ENCODE measurements at regions not wholly inside any gene's neighbourhood (a gene's known extent, or its start where the extent isn't known, plus 50 kb on each side); places are given as distances from the start of the nearest gene placed in this dataset.

GRCh38 chr10:55001422-55001821 is 200.4 kb upstream of the PCDH15 start:
- whole genome bisulfite sequencing (ENCODE audit: insufficient coverage, insufficient read length): no CpG with 5 or more reads among the region's 1 CpG
- no peak for DNase-seq (ENCODE audit: low read depth, low spot score)
- H3K4me1 ChIP-seq (ENCODE audit: control insufficient read depth, insufficient read depth, low read length): no peaks in the 10 kb centered on the region
- no peak overlapping the region for H3K4me3 ChIP-seq (ENCODE audit: low read length)
- no peak overlapping the region for H3K27ac ChIP-seq (ENCODE audit: low read length)
- H3K27me3 ChIP-seq (ENCODE audit: control insufficient read depth, insufficient read depth, low read length): no peaks in the 10 kb centered on the region; the same call in 1 of the 2 replicates
- no peaks in the 10 kb centered on the region; the same call in 1 of the 2 replicates for H3K36me3 ChIP-seq (ENCODE audit: control insufficient read depth, insufficient read depth, low read length)
- H3K9me3 ChIP-seq (ENCODE audit: control insufficient read depth, insufficient read depth, low read length): no peaks in the 10 kb centered on the region

GRCh38 chr10:54993148-54993547 is 192.1 kb upstream of the PCDH15 start:
- no peak overlapping the region for H3K27ac ChIP-seq (ENCODE audit: low read length)
- H3K9me3 ChIP-seq (ENCODE audit: control insufficient read depth, insufficient read depth, low read length): no peaks in the 10 kb centered on the region; the same call in 1 of the 2 replicates
- DNase-seq (ENCODE audit: low read depth, low spot score): no peak
- no peak overlapping the region for H3K4me3 ChIP-seq (ENCODE audit: low read length)
- H3K36me3 ChIP-seq (ENCODE audit: control insufficient read depth, insufficient read depth, low read length): no peaks in the 10 kb centered on the region
- H3K27me3 ChIP-seq (ENCODE audit: control insufficient read depth, insufficient read depth, low read length): no peaks in the 10 kb centered on the region
- WGBS (ENCODE audit: insufficient coverage, insufficient read length): no CpG with 5 or more reads among the region's 2 CpGs
- no peaks in the 10 kb centered on the region for H3K4me1 ChIP-seq (ENCODE audit: control insufficient read depth, insufficient read depth, low read length)

- no CpG with 5 or more reads among the region's 1 CpG for WGBS (ENCODE audit: insufficient coverage, insufficient read length)
- H3K4me1 ChIP-seq (ENCODE audit: control insufficient read depth, insufficient read depth, low read length): no peaks in the 10 kb centered on the region
- H3K9me3 ChIP-seq (ENCODE audit: control insufficient read depth, insufficient read depth, low read length): no peaks in the 10 kb centered on the region; the same call in 1 of the 2 replicates
- no peak overlapping the region for H3K27ac ChIP-seq (ENCODE audit: low read length)
- DNase-seq (ENCODE audit: low read depth, low spot score): no peak
- H3K36me3 ChIP-seq (ENCODE audit: control insufficient read depth, insufficient read depth, low read length): no peaks in the 10 kb centered on the region
- no peak overlapping the region for H3K4me3 ChIP-seq (ENCODE audit: low read length)
- no peaks in the 10 kb centered on the region for H3K27me3 ChIP-seq (ENCODE audit: control insufficient read depth, insufficient read depth, low read length)
Measured at GRCh38 chr10:54985732-54986131, 184.7 kb upstream of the PCDH15 start.

- H3K27ac ChIP-seq (ENCODE audit: low read length): no peak overlapping the region
- H3K27me3 ChIP-seq (ENCODE audit: control insufficient read depth, insufficient read depth, low read length): no peaks in the 10 kb centered on the region
- H3K4me1 ChIP-seq (ENCODE audit: control insufficient read depth, insufficient read depth, low read length): no peaks in the 10 kb centered on the region
- no peak for DNase-seq (ENCODE audit: low read depth, low spot score)
- H3K36me3 ChIP-seq (ENCODE audit: control insufficient read depth, insufficient read depth, low read length): no peaks in the 10 kb centered on the region
- no peaks in the 10 kb centered on the region for H3K9me3 ChIP-seq (ENCODE audit: control insufficient read depth, insufficient read depth, low read length)
- H3K4me3 ChIP-seq (ENCODE audit: low read length): no peak overlapping the region
Measured at GRCh38 chr10:54983255-54983654, 182.2 kb upstream of the PCDH15 start.

- no peaks in the 10 kb centered on the region for H3K27me3 ChIP-seq (ENCODE audit: control insufficient read depth, insufficient read depth, low read length)
- no peaks in the 10 kb centered on the region for H3K4me1 ChIP-seq (ENCODE audit: control insufficient read depth, insufficient read depth, low read length)
- WGBS (ENCODE audit: insufficient coverage, insufficient read length): no CpG with 5 or more reads among the region's 6 CpGs
- H3K9me3 ChIP-seq (ENCODE audit: control insufficient read depth, insufficient read depth, low read length): no peaks in the 10 kb centered on the region
- no peaks in the 10 kb centered on the region for H3K36me3 ChIP-seq (ENCODE audit: control insufficient read depth, insufficient read depth, low read length)
- no peak for DNase-seq (ENCODE audit: low read depth, low spot score)
- H3K27ac ChIP-seq (ENCODE audit: low read length): no peak overlapping the region
- H3K4me3 ChIP-seq (ENCODE audit: low read length): no peak overlapping the region
Measured at GRCh38 chr10:54962134-54962900, 161.3 kb upstream of the PCDH15 start.

GRCh38 chr10:54961040-54961439 is 160.0 kb upstream of the PCDH15 start:
- no CpG with 5 or more reads among the region's 4 CpGs for WGBS (ENCODE audit: insufficient coverage, insufficient read length)

GRCh38 chr10:54958844-54959243 is 157.8 kb upstream of the PCDH15 start:
- Histone ChIP-seq H3K4me3 (ENCODE audit: low read length) (no peak overlapping the region), H3K36me3 (ENCODE audit: control insufficient read depth, insufficient read depth, low read length) (no peaks in the 10 kb centered on the region), H3K27me3 (ENCODE audit: control insufficient read depth, insufficient read depth, low read length) (no peaks in the 10 kb centered on the region), H3K27ac (ENCODE audit: low read length) (no peak overlapping the region), H3K4me1 (ENCODE audit: control insufficient read depth, insufficient read depth, low read length) (no peaks in the 10 kb centered on the region), H3K9me3 (ENCODE audit: control insufficient read depth, insufficient read depth, low read length) (no peaks in the 10 kb centered on the region)
- no CpG with 5 or more reads among the region's 1 CpG for WGBS (ENCODE audit: insufficient coverage, insufficient read length)
- no peak for DNase-seq (ENCODE audit: low read depth, low spot score)

More at GRCh38 chr10:54961040-54961439, 160.0 kb upstream of the PCDH15 start:
- H3K36me3 ChIP-seq (ENCODE audit: control insufficient read depth, insufficient read depth, low read length): no peaks in the 10 kb centered on the region
- no peaks in the 10 kb centered on the region for H3K9me3 ChIP-seq (ENCODE audit: control insufficient read depth, insufficient read depth, low read length)
- no peaks in the 10 kb centered on the region for H3K4me1 ChIP-seq (ENCODE audit: control insufficient read depth, insufficient read depth, low read length)
- DNase-seq (ENCODE audit: low read depth, low spot score): no peak
- H3K27me3 ChIP-seq (ENCODE audit: control insufficient read depth, insufficient read depth, low read length): no peaks in the 10 kb centered on the region
- H3K4me3 ChIP-seq (ENCODE audit: low read length): no peak overlapping the region
- no peak overlapping the region for H3K27ac ChIP-seq (ENCODE audit: low read length)

GRCh38 chr10:54947605-54948004 is 146.6 kb upstream of the PCDH15 start:
- no peak overlapping the region for H3K27ac ChIP-seq (ENCODE audit: low read length)
- no peaks in the 10 kb centered on the region for H3K36me3 ChIP-seq (ENCODE audit: control insufficient read depth, insufficient read depth, low read length)
- H3K4me3 ChIP-seq (ENCODE audit: low read length): no peak overlapping the region
- H3K9me3 ChIP-seq (ENCODE audit: control insufficient read depth, insufficient read depth, low read length): no peaks in the 10 kb centered on the region
- no peaks in the 10 kb centered on the region for H3K27me3 ChIP-seq (ENCODE audit: control insufficient read depth, insufficient read depth, low read length)
- no peak for DNase-seq (ENCODE audit: low read depth, low spot score)
- no peaks in the 10 kb centered on the region for H3K4me1 ChIP-seq (ENCODE audit: control insufficient read depth, insufficient read depth, low read length)

GRCh38 chr10:54940418-54940817 is 139.4 kb upstream of the PCDH15 start:
- Histone ChIP-seq H3K36me3 (ENCODE audit: control insufficient read depth, insufficient read depth, low read length) (no peaks in the 10 kb centered on the region), H3K27ac (ENCODE audit: low read length) (no peak overlapping the region), H3K4me3 (ENCODE audit: low read length) (no peak overlapping the region), H3K4me1 (ENCODE audit: control insufficient read depth, insufficient read depth, low read length) (no peaks in the 10 kb centered on the region), H3K27me3 (ENCODE audit: control insufficient read depth, insufficient read depth, low read length) (no peaks in the 10 kb centered on the region), H3K9me3 (ENCODE audit: control insufficient read depth, insufficient read depth, low read length) (no peaks in the 10 kb centered on the region)
- DNase-seq (ENCODE audit: low read depth, low spot score): no peak
- WGBS (ENCODE audit: insufficient coverage, insufficient read length): no CpG with 5 or more reads among the region's 2 CpGs

- no peaks in the 10 kb centered on the region; the same call in 1 of the 2 replicates for H3K9me3 ChIP-seq (ENCODE audit: control insufficient read depth, insufficient read depth, low read length)
- H3K27me3 ChIP-seq (ENCODE audit: control insufficient read depth, insufficient read depth, low read length): no peaks in the 10 kb centered on the region
- no peaks in the 10 kb centered on the region for H3K36me3 ChIP-seq (ENCODE audit: control insufficient read depth, insufficient read depth, low read length)
- DNase-seq (ENCODE audit: low read depth, low spot score): no peak
- WGBS (ENCODE audit: insufficient coverage, insufficient read length): no CpG with 5 or more reads among the region's 1 CpG
- no peak overlapping the region for H3K27ac ChIP-seq (ENCODE audit: low read length)
- no peaks in the 10 kb centered on the region for H3K4me1 ChIP-seq (ENCODE audit: control insufficient read depth, insufficient read depth, low read length)
- H3K4me3 ChIP-seq (ENCODE audit: low read length): no peak overlapping the region
Measured at GRCh38 chr10:54914049-54914448, 113.0 kb upstream of the PCDH15 start.

- WGBS (ENCODE audit: insufficient coverage, insufficient read length): no CpG with 5 or more reads among the region's 4 CpGs
- H3K9me3 ChIP-seq (ENCODE audit: control insufficient read depth, insufficient read depth, low read length): no peaks in the 10 kb centered on the region; the same call in 1 of the 2 replicates
- no peaks in the 10 kb centered on the region for H3K27me3 ChIP-seq (ENCODE audit: control insufficient read depth, insufficient read depth, low read length)
- H3K27ac ChIP-seq (ENCODE audit: low read length): no peak overlapping the region
- H3K4me1 ChIP-seq (ENCODE audit: control insufficient read depth, insufficient read depth, low read length): no peaks in the 10 kb centered on the region
- no peaks in the 10 kb centered on the region for H3K36me3 ChIP-seq (ENCODE audit: control insufficient read depth, insufficient read depth, low read length)
- no peak for DNase-seq (ENCODE audit: low read depth, low spot score)
- H3K4me3 ChIP-seq (ENCODE audit: low read length): no peak overlapping the region
Measured at GRCh38 chr10:54909165-54909564, 108.1 kb upstream of the PCDH15 start.
